HT1080 (cell line): ENCODE measurements at regions not wholly inside any gene's neighbourhood (a gene's known extent, or its start where the extent isn't known, plus 50 kb on each side); places are given as distances from the start of the nearest gene placed in this dataset.

ENCODE experiments used
- DNase-seq: peaks from one replicate; pipeline ENCODE4 v3.0.0-alpha.2; 2015; ENCODE audit warnings: low read depth

GRCh38 chr15:95303713-95304112, 1026.8 kb upstream of the NR2F2 start:
- DNase-seq = no peak

GRCh38 chr15:95304151-95304946, 1026.2 kb upstream of the NR2F2 start:
- DNase-seq = peak; percentile 15

GRCh38 chr15:95304947-95305400, 1025.5 kb upstream of the NR2F2 start:
- DNase-seq = no peak

- no peak for DNase-seq
Measured at GRCh38 chr15:95307115-95307514, 1023.4 kb upstream of the NR2F2 start.

GRCh38 chr15:95319242-95319641, 1011.3 kb upstream of the NR2F2 start:
- DNase-seq = no peak

GRCh38 chr15:95323796-95324195, 1006.7 kb upstream of the NR2F2 start:
- no peak for DNase-seq

- DNase-seq = no peak
Measured at GRCh38 chr15:95324656-95325055, 1005.8 kb upstream of the NR2F2 start.

- no peak for DNase-seq
Measured at GRCh38 chr15:95325763-95326404, 1004.6 kb upstream of the NR2F2 start.

- DNase-seq = no peak
Measured at GRCh38 chr15:95326431-95327182, 1003.9 kb upstream of the NR2F2 start.

- no peak for DNase-seq
Measured at GRCh38 chr15:95327183-95327525, 1003.3 kb upstream of the NR2F2 start.

- no peak for DNase-seq
Measured at GRCh38 chr15:95327661-95328060, 1002.8 kb upstream of the NR2F2 start.

- DNase-seq = no peak
Measured at GRCh38 chr15:95328559-95328958, 1001.9 kb upstream of the NR2F2 start.

GRCh38 chr15:95329362-95329761, 1001.1 kb upstream of the NR2F2 start:
- DNase-seq = no peak

- no peak for DNase-seq
Measured at GRCh38 chr15:95341686-95342085, 988.8 kb upstream of the NR2F2 start.

- DNase-seq = no peak
Measured at GRCh38 chr15:95345867-95346266, 984.6 kb upstream of the NR2F2 start.

- no peak for DNase-seq
Measured at GRCh38 chr15:95346721-95347475, 983.6 kb upstream of the NR2F2 start.

GRCh38 chr15:95347837-95348236, 982.7 kb upstream of the NR2F2 start:
- peak; percentile 30 for DNase-seq

GRCh38 chr15:95350908-95351307, 979.6 kb upstream of the NR2F2 start:
- no peak for DNase-seq

GRCh38 chr15:95352631-95353187, 977.8 kb upstream of the NR2F2 start:
- DNase-seq = no peak

- no peak for DNase-seq
Measured at GRCh38 chr15:95353512-95353911, 977.0 kb upstream of the NR2F2 start.

GRCh38 chr15:95359966-95360365, 970.5 kb upstream of the NR2F2 start:
- no peak for DNase-seq
